ENCODE measurements at regions not wholly inside any gene's neighbourhood (a gene's known extent, or its start where the extent isn't known, plus 50 kb on each side); places are given as distances from the start of the nearest gene placed in this dataset.
A peak's percentile ranks its signal among the peaks of the same experiment; 100 is the strongest.
"Not testable (repeated sequence)": the region's sequence is repeated elsewhere in the genome, so short reads cannot be mapped to it uniquely, and the experiment has no call there.

- not testable (repeated sequence) for DNase-seq (ENCODE audit: low read depth in 2 of 2)
These were observed 52.0 kb downstream of the SYT15B start for GRCh38 chr10:47711428-47711827.

DNA sequence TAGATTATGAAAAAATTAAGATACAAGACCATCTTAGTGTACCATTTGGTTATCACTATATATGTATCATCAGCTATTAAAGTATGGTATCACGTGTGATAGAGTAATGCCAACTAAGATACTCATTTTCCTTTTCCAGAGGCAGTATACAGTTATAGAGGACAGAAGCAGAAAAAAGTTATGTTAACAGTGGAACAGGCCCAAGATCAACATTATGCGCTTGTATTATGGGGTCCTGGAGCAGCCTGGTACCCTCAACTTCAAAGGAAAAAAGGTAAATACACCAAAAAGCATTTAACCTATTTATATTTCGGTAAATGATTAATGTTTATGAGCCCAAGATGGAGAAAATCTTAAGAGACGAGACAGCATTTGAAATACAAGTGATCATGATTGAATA, 52.9 kb downstream of the SYT15B start:
- DNase-seq (ENCODE audit: low read depth in 2 of 2): not testable (repeated sequence)

GRCh38 chr10:47705698-47706414, 57.5 kb downstream of the SYT15B start:
- DNase-seq (ENCODE audit: low read depth in 2 of 2): peak in 1 of 2 donors; percentile 0

DNA sequence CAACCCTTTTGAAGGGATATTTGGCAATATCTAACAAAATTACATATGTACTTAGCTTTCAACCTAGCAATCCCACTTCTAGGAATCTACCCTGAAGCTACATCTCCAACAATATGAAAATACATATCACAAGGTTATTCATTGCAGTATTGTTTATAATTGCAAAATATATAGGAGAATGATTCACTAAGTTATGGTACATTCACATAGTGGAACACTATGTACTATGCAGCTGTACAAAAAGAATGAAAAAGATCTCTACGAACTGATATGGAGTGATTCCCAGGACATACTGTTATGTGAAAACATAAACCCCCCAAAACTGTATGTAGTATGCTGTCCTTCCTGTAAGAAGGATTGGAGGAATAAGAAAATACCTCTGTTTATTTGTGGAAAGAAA, 62.1 kb downstream of the SYT15B start:
- DNase-seq (ENCODE audit: low read depth in 2 of 2): not testable (repeated sequence)

DNA sequence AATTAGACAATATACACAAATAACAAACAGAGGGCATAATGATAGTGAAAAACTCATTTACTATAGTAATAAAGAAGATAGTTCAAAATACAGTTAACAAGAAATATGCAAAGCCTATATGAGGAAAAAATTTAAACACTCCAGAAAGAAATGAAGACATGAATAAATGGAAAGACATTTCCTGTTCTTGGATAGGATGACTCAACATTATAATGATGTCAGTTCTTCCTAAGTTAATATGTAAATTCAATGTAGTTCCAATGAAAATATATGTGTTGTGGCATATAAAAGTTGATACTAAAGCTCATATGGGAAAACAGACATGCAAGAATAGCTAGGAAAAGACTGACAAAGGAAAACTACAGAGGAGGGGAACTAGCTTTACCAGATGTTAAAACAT, 63.5 kb downstream of the SYT15B start:
- peak in 1 of 2 donors; percentile 13 for DNase-seq (ENCODE audit: low read depth in 2 of 2)

GRCh38 chr10:47696170-47696569, 67.2 kb downstream of the SYT15B start:
- not testable (repeated sequence) for DNase-seq (ENCODE audit: low read depth in 2 of 2)

DNA sequence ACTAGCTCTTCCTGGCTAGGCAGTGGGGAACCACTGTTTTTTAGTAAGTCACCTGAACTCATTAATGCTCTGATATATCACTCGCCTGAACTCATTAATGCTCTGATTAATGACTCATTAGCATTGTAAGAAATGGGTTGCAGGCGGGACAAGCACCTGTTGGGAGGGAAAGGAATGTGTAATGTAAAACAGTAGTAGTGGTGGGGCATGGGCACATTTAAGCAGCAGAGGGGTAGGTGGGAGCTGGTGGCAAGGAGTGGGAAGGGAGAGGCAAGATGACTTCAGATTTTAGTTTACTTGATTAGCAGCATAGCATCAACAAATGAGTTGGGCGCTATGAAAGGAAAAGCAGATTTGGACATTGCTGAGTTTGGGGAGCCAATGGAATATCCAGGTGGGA, 68.2 kb downstream of the SYT15B start:
- not testable (repeated sequence) for DNase-seq (ENCODE audit: low read depth in 2 of 2)

GRCh38 chr10:47690304-47690703, 73.1 kb downstream of the SYT15B start:
- not testable (repeated sequence) for DNase-seq (ENCODE audit: low read depth in 2 of 2)

- DNase-seq (ENCODE audit: low read depth in 2 of 2): not testable (repeated sequence)
These were observed 79.4 kb downstream of the SYT15B start for GRCh38 chr10:47683826-47684475.

DNA sequence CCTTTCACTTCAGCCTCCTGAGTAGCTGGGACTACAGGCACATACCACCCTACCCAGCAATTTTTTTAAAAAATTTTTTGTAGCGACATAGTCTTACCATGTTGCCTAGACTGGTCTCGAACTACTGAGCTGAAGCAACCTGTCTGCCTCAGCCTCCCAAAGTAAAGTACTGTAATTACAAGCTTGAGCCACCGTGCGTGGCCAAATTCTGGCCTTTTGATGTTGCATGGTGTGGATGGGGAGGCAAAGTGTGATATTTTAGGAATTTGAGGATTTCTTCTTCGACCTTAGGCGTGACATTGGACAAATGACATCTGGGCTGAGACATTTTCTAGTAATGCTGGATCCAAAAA, 81.8 kb downstream of the SYT15B start:
- DNase-seq (ENCODE audit: low read depth in 2 of 2): not testable (repeated sequence)

- not testable (repeated sequence) for DNase-seq (ENCODE audit: low read depth in 2 of 2)
These were observed 82.3 kb downstream of the SYT15B start for GRCh38 chr10:47680848-47681637.

DNA sequence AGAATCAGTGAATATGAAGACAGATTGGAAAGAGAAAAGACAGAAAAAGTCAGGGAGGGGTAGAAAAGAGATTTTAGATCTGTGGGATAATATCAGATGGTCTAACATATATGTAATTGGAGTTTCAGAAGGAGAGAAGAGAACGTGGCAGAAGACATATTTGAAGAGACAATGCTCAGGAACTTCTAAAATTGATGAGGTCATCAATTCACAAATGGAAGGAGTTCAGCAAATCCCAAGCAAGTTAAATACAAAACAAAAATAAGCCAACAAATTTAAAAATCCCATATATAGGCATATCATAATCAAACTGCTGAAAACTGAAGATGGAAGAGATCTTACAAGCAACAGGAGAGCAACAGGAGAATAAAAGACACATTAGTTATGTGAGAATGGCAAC, 87.3 kb downstream of the SYT15B start:
- not testable (repeated sequence) for DNase-seq (ENCODE audit: low read depth in 2 of 2)

DNA sequence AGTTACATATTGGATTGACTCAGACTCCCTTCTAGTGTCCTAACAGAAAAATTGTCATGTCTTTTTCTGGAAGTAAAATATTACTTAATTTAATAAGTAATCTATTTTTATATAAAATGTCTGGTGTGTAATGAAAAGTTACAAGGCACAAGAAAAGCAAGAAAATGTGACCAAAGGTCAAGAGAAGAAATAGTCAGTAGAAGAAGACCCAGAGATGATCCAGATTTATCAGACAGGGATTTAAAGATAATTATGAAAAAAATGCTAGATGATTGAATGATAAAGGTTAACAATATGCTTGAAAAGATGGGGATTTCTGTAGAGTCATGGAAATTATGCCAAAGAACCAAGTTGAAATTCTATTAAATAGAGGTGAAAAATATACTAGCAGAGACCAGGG, 87.8 kb downstream of the SYT15B start:
- DNase-seq (ENCODE audit: low read depth in 2 of 2): not testable (repeated sequence)

- not testable (repeated sequence) for DNase-seq (ENCODE audit: low read depth in 2 of 2)
These were observed 90.3 kb downstream of the SYT15B start for GRCh38 chr10:47673128-47673527.

DNA sequence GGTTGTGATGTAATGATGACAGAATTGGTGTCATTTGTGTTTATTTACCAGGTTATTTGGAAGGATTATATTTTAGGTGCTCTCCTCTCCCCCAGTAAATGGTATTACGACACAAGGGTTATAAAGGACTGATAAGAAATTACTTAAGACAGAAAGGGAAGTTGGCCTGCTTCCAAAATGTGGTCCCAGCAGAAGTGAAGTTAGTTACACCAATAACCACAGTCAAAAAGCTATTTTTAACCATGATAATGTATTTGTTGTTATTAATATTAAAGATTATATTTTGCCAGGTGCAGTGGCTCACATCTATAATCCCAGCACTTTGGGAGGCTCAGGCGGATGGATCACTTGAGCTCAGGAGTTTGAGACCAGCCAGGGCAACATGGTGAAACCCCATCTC, 92.5 kb downstream of the SYT15B start:
- not testable (repeated sequence) for DNase-seq (ENCODE audit: low read depth in 2 of 2)

GRCh38 chr10:47661955-47662577, 101.3 kb downstream of the SYT15B start:
- not testable (repeated sequence) for DNase-seq (ENCODE audit: low read depth in 2 of 2)

- not testable (repeated sequence) for DNase-seq (ENCODE audit: low read depth in 2 of 2)
These were observed 106.7 kb downstream of the SYT15B start for GRCh38 chr10:47656732-47657131.

DNA sequence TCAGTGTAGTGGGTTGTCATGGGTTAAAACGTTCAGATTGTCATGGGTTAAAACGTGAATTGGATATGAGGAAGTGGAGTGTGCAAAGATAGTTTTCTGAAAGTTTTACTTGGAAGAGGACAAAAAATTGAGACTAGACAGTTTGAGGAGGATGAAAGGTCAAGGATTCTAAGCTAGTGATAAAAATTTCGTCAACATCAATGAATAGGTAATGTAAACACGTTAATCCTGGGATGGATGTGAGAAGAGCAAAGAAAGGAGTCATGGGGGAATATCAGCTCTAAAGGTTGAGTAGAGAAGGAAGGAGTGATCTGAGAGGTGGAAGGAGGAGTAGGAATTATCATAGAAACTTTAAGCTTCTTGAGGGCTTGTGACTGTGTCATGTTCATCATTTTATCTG, 109.2 kb downstream of the SYT15B start:
- not testable (repeated sequence) for DNase-seq (ENCODE audit: low read depth in 2 of 2)

GRCh38 chr10:47648594-47648993, 114.8 kb downstream of the SYT15B start:
- not testable (repeated sequence) for DNase-seq (ENCODE audit: low read depth in 2 of 2)

- DNase-seq (ENCODE audit: low read depth in 2 of 2): not testable (repeated sequence)
These were observed 115.8 kb downstream of the SYT15B start for GRCh38 chr10:47647523-47648101.

DNA sequence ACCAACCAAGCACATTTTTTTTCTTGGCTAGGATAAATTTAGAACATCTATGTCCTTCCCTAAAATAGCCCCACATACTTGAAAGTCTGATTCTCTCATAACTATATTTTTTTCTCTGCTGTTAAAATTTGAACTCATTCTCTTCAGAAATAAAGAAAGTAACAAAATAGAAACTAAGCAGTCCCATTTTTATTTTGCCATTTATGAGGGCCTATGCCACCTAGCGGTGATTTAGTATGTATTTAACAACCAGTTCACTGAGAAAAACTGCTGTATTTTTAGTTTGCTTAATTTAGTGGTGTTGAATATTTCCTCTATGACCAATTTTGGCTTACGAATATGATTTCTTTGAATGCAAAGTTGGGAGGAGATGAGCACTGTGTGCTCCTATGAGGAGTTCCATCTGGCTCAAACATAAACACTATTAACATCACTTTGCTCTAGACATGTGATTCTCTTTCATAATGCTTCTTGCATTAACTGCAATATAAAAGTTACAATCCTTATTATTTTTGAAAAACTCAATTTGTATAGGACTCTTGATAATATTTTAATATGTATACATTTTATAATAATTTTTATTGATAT, 116.6 kb downstream of the SYT15B start:
- DNase-seq (ENCODE audit: low read depth in 2 of 2): peak in 1 of 2 donors; percentile 45

All from lung microvascular endothelial cell (primary cell).